ENCODE measurements at regions not wholly inside any gene's neighbourhood (a gene's known extent, or its start where the extent isn't known, plus 50 kb on each side); places are given as distances from the start of the nearest gene placed in this dataset.

- Histone ChIP-seq H3K36me3 (ENCODE audit: control insufficient read depth in 4 of 4, insufficient read depth in 4 of 4, low read length in 4 of 4) (no peaks in the 10 kb centered on the region), H3K27me3 (ENCODE audit: control insufficient read depth in 3 of 3, insufficient read depth in 3 of 3, low read length in 2 of 3) (no peaks in the 10 kb centered on the region), H3K27ac (ENCODE audit: low read depth in 1 of 2, low read length in 1 of 2) (no peak overlapping the region), H3K9me3 (ENCODE audit: control insufficient read depth in 4 of 4, insufficient read depth in 3 of 4, low read length in 3 of 4) (peaks cover 0 to 2% (median 0%) of the 10 kb centered on the region in 4 donors), H3K9ac (ENCODE audit: insufficient read depth in 1 of 2, low read length in 2 of 2) (no peak overlapping the region), H3K4me3 (no peak overlapping the region), H3K4me1 (ENCODE audit: control insufficient read depth in 5 of 5, insufficient read depth in 5 of 5, low read length in 5 of 5) (no peaks in the 10 kb centered on the region)
- TF ChIP-seq CTCF (IDR thresholded peaks at IDR 0.05; ENCODE audit: control extremely low read depth, extremely low read depth) = no peak
- 56 to 64% methylated on average over 2 of the region's 2 CpGs for WGBS, 2 donors
- no peak for ATAC-seq (ENCODE audit: insufficient read depth, low FRiP score)
- DNase-seq = no peak
Measured at GRCh38 chr5:39946356-39947045, 521.7 kb upstream of the DAB2 start.

GRCh38 chr5:39945870-39946269 is 521.1 kb upstream of the DAB2 start:
- no peak for TF ChIP-seq CTCF (IDR thresholded peaks at IDR 0.05; ENCODE audit: control extremely low read depth, extremely low read depth)
- H3K4me1 ChIP-seq (ENCODE audit: control insufficient read depth in 5 of 5, insufficient read depth in 5 of 5, low read length in 5 of 5) = no peaks in the 10 kb centered on the region
- no peak overlapping the region for H3K9ac ChIP-seq (ENCODE audit: insufficient read depth in 1 of 2, low read length in 2 of 2)
- ATAC-seq (ENCODE audit: insufficient read depth, low FRiP score) (no peak), DNase-seq (no peak)
- peaks cover 0 to 2% (median 0%) of the 10 kb centered on the region in 4 donors for H3K9me3 ChIP-seq (ENCODE audit: control insufficient read depth in 4 of 4, insufficient read depth in 3 of 4, low read length in 3 of 4)
- H3K36me3 ChIP-seq (ENCODE audit: control insufficient read depth in 4 of 4, insufficient read depth in 4 of 4, low read length in 4 of 4) = no peaks in the 10 kb centered on the region
- no peaks in the 10 kb centered on the region for H3K27me3 ChIP-seq (ENCODE audit: control insufficient read depth in 3 of 3, insufficient read depth in 3 of 3, low read length in 2 of 3)
- no peak overlapping the region for H3K27ac ChIP-seq (ENCODE audit: low read depth in 1 of 2, low read length in 1 of 2)
- H3K4me3 ChIP-seq = no peak overlapping the region
- 90 to 100% methylated on average over 1 of the region's 1 CpG for WGBS, 2 donors

- Histone ChIP-seq H3K4me3 (no peak overlapping the region), H3K9ac (ENCODE audit: insufficient read depth in 1 of 2, low read length in 2 of 2) (no peak overlapping the region), H3K36me3 (ENCODE audit: control insufficient read depth in 4 of 4, insufficient read depth in 4 of 4, low read length in 4 of 4) (no peaks in the 10 kb centered on the region), H3K27me3 (ENCODE audit: control insufficient read depth in 3 of 3, insufficient read depth in 3 of 3, low read length in 2 of 3) (no peaks in the 10 kb centered on the region), H3K27ac (ENCODE audit: low read depth in 1 of 2, low read length in 1 of 2) (no peak overlapping the region), H3K9me3 (ENCODE audit: control insufficient read depth in 4 of 4, insufficient read depth in 3 of 4, low read length in 3 of 4) (no peaks in the 10 kb centered on the region), H3K4me1 (ENCODE audit: control insufficient read depth in 5 of 5, insufficient read depth in 5 of 5, low read length in 5 of 5) (no peaks in the 10 kb centered on the region)
- WGBS, 2 donors = 87 to 88% methylated on average over 1 of the region's 1 CpG
- DNase-seq (peak in 1 of 3 donors; percentile 31), ATAC-seq (ENCODE audit: insufficient read depth, low FRiP score) (no peak)
- TF ChIP-seq CTCF (IDR thresholded peaks at IDR 0.05; ENCODE audit: control extremely low read depth, extremely low read depth) = no peak
Measured at GRCh38 chr5:39943811-39944210, 519.0 kb upstream of the DAB2 start.

- Histone ChIP-seq H3K4me1 (ENCODE audit: control insufficient read depth in 5 of 5, insufficient read depth in 5 of 5, low read length in 5 of 5) (no peaks in the 10 kb centered on the region), H3K27me3 (ENCODE audit: control insufficient read depth in 3 of 3, insufficient read depth in 3 of 3, low read length in 2 of 3) (no peaks in the 10 kb centered on the region), H3K4me3 (no peak overlapping the region), H3K36me3 (ENCODE audit: control insufficient read depth in 4 of 4, insufficient read depth in 4 of 4, low read length in 4 of 4) (peaks cover 0 to 1% (median 0%) of the 10 kb centered on the region in 4 donors), H3K9me3 (ENCODE audit: control insufficient read depth in 4 of 4, insufficient read depth in 3 of 4, low read length in 3 of 4) (no peaks in the 10 kb centered on the region), H3K9ac (ENCODE audit: insufficient read depth in 1 of 2, low read length in 2 of 2) (no peak overlapping the region), H3K27ac (ENCODE audit: low read depth in 1 of 2, low read length in 1 of 2) (no peak overlapping the region)
- 87 to 88% methylated on average over 1 of the region's 1 CpG for WGBS, 2 donors
- no peak for ATAC-seq (ENCODE audit: insufficient read depth, low FRiP score)
- no peak for DNase-seq
- TF ChIP-seq CTCF (IDR thresholded peaks at IDR 0.05; ENCODE audit: control extremely low read depth, extremely low read depth) = no peak
Measured at GRCh38 chr5:39942606-39943005, 517.8 kb upstream of the DAB2 start.
